Putamen (tissue), 1 donor: ENCODE measurements at regions not wholly inside any gene's neighbourhood (a gene's known extent, or its start where the extent isn't known, plus 50 kb on each side); places are given as distances from the start of the nearest gene placed in this dataset.
"Not testable (repeated sequence)": the region's sequence is repeated elsewhere in the genome, so short reads cannot be mapped to it uniquely, and the experiment has no call there.

Source experiments
- DNase-seq: peaks from one replicate; pipeline ENCODE4 v3.0.0-alpha.2; 2016; ENCODE audit warnings: low spot score

- DNase-seq = no peak
These were observed 49.9 kb upstream of the GAS1 start for GRCh38 chr9:86997156-86997555.

- no peak for DNase-seq
These were observed 50.6 kb upstream of the GAS1 start for GRCh38 chr9:86997951-86998350.

GRCh38 chr9:87002517-87002916 lies 55.2 kb upstream of the GAS1 start:
- DNase-seq = no peak

- no peak for DNase-seq
These were observed 56.7 kb upstream of the GAS1 start for GRCh38 chr9:87004016-87004415.

GRCh38 chr9:87006956-87007355 lies 59.6 kb upstream of the GAS1 start:
- DNase-seq = no peak

GRCh38 chr9:87007711-87008366 lies 60.5 kb upstream of the GAS1 start:
- DNase-seq = peak; percentile 76

DNA sequence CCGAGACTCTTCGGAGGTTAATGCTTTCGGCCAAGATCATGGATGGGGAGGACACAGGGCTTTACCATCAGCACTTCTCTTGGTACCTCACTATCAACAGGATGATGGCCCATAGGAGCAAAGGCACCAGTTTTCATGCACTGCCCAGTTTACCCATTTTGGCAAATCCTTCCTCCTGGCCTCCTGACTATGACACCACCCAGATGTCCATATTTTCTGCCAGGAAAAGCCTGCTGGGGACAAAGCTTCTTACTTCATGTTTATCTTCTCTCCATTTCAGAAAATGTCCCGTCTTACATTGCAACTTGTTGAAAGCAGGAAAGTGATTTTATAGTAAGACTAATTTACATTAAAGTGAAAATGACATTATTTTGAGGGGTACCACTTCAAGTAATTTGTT lies 61.4 kb upstream of the GAS1 start:
- peak; percentile 3 for DNase-seq

GRCh38 chr9:87010626-87011025 lies 63.3 kb upstream of the GAS1 start:
- no peak for DNase-seq

DNA sequence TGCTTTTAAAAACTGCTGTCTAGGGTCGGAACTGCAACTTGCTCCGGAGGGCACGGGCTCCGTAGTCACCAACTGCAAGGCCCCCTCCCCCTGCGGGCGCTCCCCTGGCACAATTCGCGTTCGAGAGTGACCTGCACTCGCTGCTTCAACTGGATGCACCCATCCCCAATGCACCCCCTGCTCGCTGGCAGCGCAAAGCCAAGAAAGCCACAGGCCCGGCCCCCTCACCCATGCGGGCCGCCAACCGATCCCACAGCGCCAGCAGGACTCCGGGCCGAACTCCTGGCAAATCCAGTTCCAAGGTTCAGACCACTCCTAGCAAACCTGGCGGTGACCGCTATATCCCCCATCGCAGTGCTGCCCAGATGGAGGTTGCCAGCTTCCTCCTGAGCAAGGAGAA lies 64.2 kb upstream of the GAS1 start:
- DNase-seq = no peak

- DNase-seq = no peak
These were observed 66.2 kb upstream of the GAS1 start for GRCh38 chr9:87013490-87013889.

GRCh38 chr9:87014436-87014835 lies 67.1 kb upstream of the GAS1 start:
- no peak for DNase-seq

- no peak for DNase-seq
These were observed 69.4 kb upstream of the GAS1 start for GRCh38 chr9:87016681-87017080.

DNA sequence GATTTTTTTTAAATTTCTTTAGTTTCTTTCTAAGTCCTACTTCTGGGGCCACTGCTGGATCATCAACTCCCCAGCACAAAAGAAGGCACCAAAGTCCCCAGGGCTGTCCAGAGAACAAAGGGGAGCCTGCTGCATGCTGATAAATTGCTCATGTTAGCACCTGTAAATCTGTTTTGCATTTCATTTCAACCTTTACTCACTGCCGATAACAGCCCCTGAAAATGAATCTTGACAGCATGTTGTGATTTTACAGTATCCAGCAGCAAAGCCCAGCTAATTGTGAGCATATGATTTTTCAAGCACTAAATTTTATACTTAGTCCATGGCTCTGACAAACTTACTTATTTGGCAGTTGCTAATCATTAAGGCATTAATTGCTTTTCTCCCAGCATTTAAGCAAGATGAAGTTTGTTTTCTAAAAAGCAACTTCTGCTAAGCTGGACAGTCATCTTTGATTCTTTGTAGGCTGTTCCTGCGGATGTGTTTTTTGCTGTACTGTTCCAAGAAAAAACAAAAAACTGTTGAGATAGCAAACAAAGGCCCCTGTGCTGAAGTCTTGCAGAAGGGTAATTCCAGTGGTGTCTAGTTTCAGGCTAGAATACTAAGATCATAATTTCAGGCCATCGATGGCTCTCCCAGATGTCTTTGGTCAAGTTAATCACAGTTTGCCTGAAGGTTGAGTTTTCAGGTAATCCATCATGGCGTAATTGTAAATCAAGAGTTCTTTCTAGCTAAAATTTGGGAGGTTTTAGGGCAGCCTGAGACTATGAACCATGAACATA lies 73.1 kb upstream of the GAS1 start:
- DNase-seq = no peak

GRCh38 chr9:87022178-87022577 lies 74.9 kb upstream of the GAS1 start:
- no peak for DNase-seq

DNA sequence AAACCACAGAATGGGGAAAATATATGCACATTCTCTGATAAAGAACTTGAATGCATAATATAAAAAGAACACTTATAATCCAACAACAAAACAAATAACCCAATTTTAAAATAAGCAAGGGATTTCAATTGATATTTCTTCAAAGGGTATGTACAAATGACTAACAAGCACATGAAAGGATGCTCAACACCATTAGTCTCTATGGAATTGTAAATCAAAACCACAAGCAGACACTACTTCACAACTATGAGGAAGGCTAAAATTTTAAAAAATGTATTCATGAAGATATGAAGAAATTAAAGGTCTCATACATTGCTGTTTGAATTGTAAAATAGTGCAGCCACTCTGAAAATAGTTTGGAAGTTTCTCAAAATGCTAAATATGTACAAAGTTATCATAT lies 78.9 kb upstream of the GAS1 start:
- DNase-seq = no peak

DNA sequence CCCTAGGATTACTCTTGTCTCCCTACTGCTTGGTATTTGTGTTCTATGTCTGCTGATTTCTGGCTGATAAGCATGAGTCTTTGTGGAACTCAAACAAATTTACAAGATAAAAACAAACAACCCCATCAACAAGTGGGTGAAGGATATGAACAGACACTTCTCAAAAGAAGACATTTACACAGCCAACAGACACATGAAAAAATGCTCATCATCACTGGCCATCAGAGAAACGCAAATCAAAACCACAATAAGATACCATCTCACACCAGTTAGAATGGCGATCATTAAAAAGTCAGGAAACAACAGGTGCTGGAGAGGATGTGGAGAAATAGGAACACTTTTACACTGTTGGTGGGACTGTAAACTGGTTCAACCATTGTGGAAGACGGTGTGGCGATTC lies 81.5 kb upstream of the GAS1 start:
- not testable (repeated sequence) for DNase-seq

GRCh38 chr9:87029905-87030304 lies 82.6 kb upstream of the GAS1 start:
- no peak for DNase-seq

DNA sequence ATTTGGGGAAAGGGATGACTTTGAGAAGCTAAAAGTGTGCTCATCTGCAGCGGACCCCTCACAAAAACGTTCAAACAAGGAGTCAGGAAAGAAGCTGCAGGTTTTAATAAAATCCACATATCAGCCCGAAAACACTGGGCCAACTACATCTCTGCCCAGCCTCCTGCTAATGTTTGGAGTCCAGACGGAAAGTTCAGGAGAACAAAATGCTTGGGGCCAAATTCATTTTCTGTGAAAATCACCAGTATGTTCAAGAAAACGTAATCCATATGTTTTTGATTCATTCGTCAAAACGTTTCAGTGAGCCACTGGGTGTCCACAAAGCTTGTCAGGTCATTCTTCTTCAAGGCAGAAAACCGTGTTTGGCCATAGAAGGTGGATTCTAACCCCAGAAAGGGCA lies 87.5 kb upstream of the GAS1 start:
- no peak for DNase-seq

- no peak for DNase-seq
These were observed 88.6 kb upstream of the GAS1 start for GRCh38 chr9:87035879-87036278.

DNA sequence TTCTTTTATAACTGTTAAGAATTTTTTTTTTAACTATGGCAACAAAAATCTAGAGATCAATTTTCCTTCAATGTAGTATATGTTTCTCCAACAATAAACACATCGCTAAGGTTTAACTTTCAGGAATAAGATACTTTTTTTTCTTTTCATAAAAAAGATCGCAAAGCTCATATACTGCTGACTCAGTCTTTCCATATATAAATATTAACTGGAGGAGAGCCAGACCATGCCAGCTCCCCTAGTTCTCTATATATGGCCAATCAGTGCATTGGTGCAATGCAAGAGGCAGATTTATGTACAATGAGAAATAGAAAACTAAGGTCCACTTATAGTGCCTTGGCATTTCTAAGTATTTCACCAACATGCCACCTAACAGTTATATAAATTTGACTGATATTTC lies 89.2 kb upstream of the GAS1 start:
- no peak for DNase-seq

DNA sequence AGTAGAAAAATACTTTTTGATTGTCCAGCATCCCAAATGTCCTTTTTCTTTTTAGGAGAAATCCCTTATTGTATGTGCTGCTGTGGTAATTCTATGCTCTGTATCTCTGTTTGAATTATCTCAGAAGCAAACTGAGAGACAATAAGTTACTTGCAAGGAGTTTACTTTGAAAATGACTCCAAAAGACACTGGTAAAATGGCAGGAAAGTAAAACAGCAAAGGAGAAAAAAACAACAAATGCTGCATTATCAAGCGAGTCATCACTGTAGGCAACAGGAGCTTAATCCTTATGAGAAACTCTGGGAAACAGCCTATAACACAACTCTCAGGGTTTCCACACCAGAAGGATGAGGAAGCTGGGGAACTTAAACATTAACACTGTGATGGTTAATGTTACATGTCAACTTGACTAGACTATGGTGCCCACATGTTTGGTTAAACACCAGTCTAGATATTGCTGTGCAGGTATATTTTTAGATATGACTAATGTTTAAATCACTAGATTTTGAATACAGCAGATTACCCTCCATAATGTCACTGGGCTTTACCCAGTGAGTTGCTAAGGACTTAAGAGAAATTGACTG lies 92.6 kb upstream of the GAS1 start:
- no peak for DNase-seq

DNA sequence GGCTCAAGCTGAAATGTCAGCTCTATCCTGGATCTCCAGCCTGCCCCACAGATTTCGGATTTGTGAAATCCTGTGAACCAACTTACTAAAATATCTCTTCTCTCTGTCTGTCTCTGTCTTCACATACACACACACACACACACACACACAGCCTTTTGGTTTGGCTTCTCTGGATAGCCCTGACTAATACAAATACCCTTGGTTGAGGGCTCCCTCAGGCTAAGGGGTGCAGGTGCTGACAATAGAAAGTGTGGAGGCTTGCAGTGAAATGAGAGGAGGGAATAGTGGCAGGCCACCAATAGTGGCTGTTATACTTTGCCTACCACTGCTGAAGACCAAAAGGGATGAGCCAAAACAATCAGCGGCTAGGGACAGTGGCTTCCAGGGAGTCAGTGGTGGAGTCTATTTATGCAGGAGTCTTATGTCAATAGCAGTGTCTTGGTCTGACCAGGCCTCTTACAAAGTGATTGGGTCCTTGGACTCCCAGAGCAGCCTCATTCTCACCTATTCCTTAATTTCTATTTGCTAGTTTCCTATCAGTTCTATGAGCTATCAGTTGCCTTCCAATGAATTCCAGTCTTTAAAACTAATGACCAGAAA lies 93.2 kb upstream of the GAS1 start:
- no peak for DNase-seq
